Immature natural killer cell (primary cell): ENCODE measurements at regions not wholly inside any gene's neighbourhood (a gene's known extent, or its start where the extent isn't known, plus 50 kb on each side); places are given as distances from the start of the nearest gene placed in this dataset.

ENCODE experiments used
- DNase-seq, 3 donors: peaks; one replicate each; pipeline ENCODE4 v3.0.0; 2022; ENCODE audit warnings: mixed read lengths in 1 of 3
- H3K27ac Mint-ChIP-seq, 6 donors: one replicate each; pipeline ENCODE4 v1.8.0; 2020; ENCODE audit warnings: mixed read lengths in 6 of 6, mild to moderate bottlenecking in 5 of 6, inconsistent platforms in 4 of 6, moderate library complexity in 3 of 6
- H3K27me3 Mint-ChIP-seq, 3 donors: one replicate each; pipeline ENCODE4 v1.8.0; 2020 to 2021; ENCODE audit warnings: low read depth in 3 of 3, mild to moderate bottlenecking in 3 of 3, mixed read lengths in 3 of 3, moderate library complexity in 3 of 3, inconsistent platforms in 1 of 3
- H3K36me3 Mint-ChIP-seq, 3 donors: one replicate each; pipeline ENCODE4 v1.8.0; 2020; ENCODE audit warnings: mixed read lengths in 3 of 3, inconsistent platforms in 2 of 3, mild to moderate bottlenecking in 2 of 3
- H3K4me1 Mint-ChIP-seq, 2 donors: one replicate each; pipeline ENCODE4 v1.8.0; 2020; ENCODE audit warnings: inconsistent platforms in 2 of 2, mild to moderate bottlenecking in 2 of 2, mixed read lengths in 2 of 2, moderate library complexity in 1 of 2
- H3K4me3 Mint-ChIP-seq, 5 donors: one replicate each; pipeline ENCODE4 v1.8.0; 2020; ENCODE audit warnings: mild to moderate bottlenecking in 5 of 5, mixed read lengths in 5 of 5, inconsistent platforms in 3 of 5, moderate library complexity in 3 of 5
- H3K9me3 Mint-ChIP-seq, 6 donors: one replicate each; pipeline ENCODE4 v1.8.0; 2020; ENCODE audit warnings: mild to moderate bottlenecking in 6 of 6, mixed read lengths in 6 of 6, inconsistent platforms in 4 of 6, moderate library complexity in 3 of 6

- no peaks in the 10 kb centered on the region for H3K9me3 Mint-ChIP-seq
- H3K27ac Mint-ChIP-seq, result no peak overlapping the region
- peaks cover 0 to 4% (median 0%) of the 10 kb centered on the region in 3 donors for H3K27me3 Mint-ChIP-seq
- no peak for DNase-seq
- H3K36me3 Mint-ChIP-seq, result peaks cover 0 to 4% (median 0%) of the 10 kb centered on the region in 3 donors
- H3K4me3 Mint-ChIP-seq, result no peak overlapping the region
- no peaks in the 10 kb centered on the region for H3K4me1 Mint-ChIP-seq
Measured at GRCh38 chr4:10747186-10747585, 62.6 kb upstream of the CLNK start.

- no peaks in the 10 kb centered on the region for H3K4me1 Mint-ChIP-seq
- H3K27ac Mint-ChIP-seq, result no peak overlapping the region
- H3K36me3 Mint-ChIP-seq, result peaks cover 0 to 4% (median 0%) of the 10 kb centered on the region in 3 donors
- H3K9me3 Mint-ChIP-seq, result no peaks in the 10 kb centered on the region
- H3K27me3 Mint-ChIP-seq, result no peaks in the 10 kb centered on the region
- DNase-seq, result no peak
- no peak overlapping the region for H3K4me3 Mint-ChIP-seq
Measured at GRCh38 chr4:10746371-10747171, 62.0 kb upstream of the CLNK start.

GRCh38 chr4:10743357-10743756, 58.8 kb upstream of the CLNK start:
- DNase-seq, result no peak
- H3K9me3 Mint-ChIP-seq, result no peaks in the 10 kb centered on the region
- H3K27me3 Mint-ChIP-seq, result peaks cover 0 to 1% (median 0%) of the 10 kb centered on the region in 3 donors
- no peak overlapping the region for H3K27ac Mint-ChIP-seq
- no peak overlapping the region for H3K4me3 Mint-ChIP-seq
- peaks cover 0 to 4% (median 0%) of the 10 kb centered on the region in 3 donors for H3K36me3 Mint-ChIP-seq
- H3K4me1 Mint-ChIP-seq, result no peaks in the 10 kb centered on the region

GRCh38 chr4:10741961-10742699, 57.6 kb upstream of the CLNK start:
- H3K36me3 Mint-ChIP-seq, result peaks cover 0 to 4% (median 0%) of the 10 kb centered on the region in 3 donors
- no peak for DNase-seq
- no peak overlapping the region for H3K27ac Mint-ChIP-seq
- H3K4me3 Mint-ChIP-seq, result no peak overlapping the region
- peaks cover 0 to 1% (median 0%) of the 10 kb centered on the region in 3 donors for H3K27me3 Mint-ChIP-seq
- no peaks in the 10 kb centered on the region for H3K4me1 Mint-ChIP-seq
- no peaks in the 10 kb centered on the region for H3K9me3 Mint-ChIP-seq

- peaks cover 0 to 4% (median 0%) of the 10 kb centered on the region in 3 donors for H3K36me3 Mint-ChIP-seq
- H3K4me1 Mint-ChIP-seq, result no peaks in the 10 kb centered on the region
- no peak for DNase-seq
- H3K27ac Mint-ChIP-seq, result no peak overlapping the region
- no peak overlapping the region for H3K4me3 Mint-ChIP-seq
- H3K27me3 Mint-ChIP-seq, result peaks cover 0 to 4% (median 3%) of the 10 kb centered on the region in 3 donors
- no peaks in the 10 kb centered on the region for H3K9me3 Mint-ChIP-seq
Measured at GRCh38 chr4:10740891-10741620, 56.5 kb upstream of the CLNK start.

GRCh38 chr4:10740251-10740650, 55.7 kb upstream of the CLNK start:
- peaks cover 0 to 4% (median 3%) of the 10 kb centered on the region in 3 donors for H3K27me3 Mint-ChIP-seq
- no peak overlapping the region for H3K4me3 Mint-ChIP-seq
- no peak for DNase-seq
- no peaks in the 10 kb centered on the region for H3K4me1 Mint-ChIP-seq
- H3K27ac Mint-ChIP-seq, result no peak overlapping the region
- no peaks in the 10 kb centered on the region for H3K9me3 Mint-ChIP-seq
- H3K36me3 Mint-ChIP-seq, result peaks cover 0 to 2% (median 0%) of the 10 kb centered on the region in 3 donors

- no peak for DNase-seq
- Mint-ChIP-seq H3K4me1 (peaks cover 0 to 2% of the 10 kb centered on the region in 2 donors), H3K9me3 (no peaks in the 10 kb centered on the region), H3K27ac (no peak overlapping the region), H3K4me3 (no peak overlapping the region), H3K36me3 (no peaks in the 10 kb centered on the region), H3K27me3 (peaks cover 0 to 4% (median 3%) of the 10 kb centered on the region in 3 donors)
Measured at GRCh38 chr4:10738826-10739489, 54.4 kb upstream of the CLNK start.

- H3K27ac Mint-ChIP-seq, result no peak overlapping the region
Measured at GRCh38 chr4:10737337-10737736, 52.8 kb upstream of the CLNK start.

GRCh38 chr4:10736895-10737294, 52.3 kb upstream of the CLNK start:
- Mint-ChIP-seq H3K4me1 (peaks cover 18 to 23% of the 10 kb centered on the region in 2 donors), H3K27ac (no peak overlapping the region), H3K9me3 (no peaks in the 10 kb centered on the region), H3K36me3 (no peaks in the 10 kb centered on the region), H3K4me3 (no peak overlapping the region), H3K27me3 (peaks cover 0 to 4% (median 3%) of the 10 kb centered on the region in 3 donors)
- DNase-seq, result no peak

More at GRCh38 chr4:10737337-10737736, 52.8 kb upstream of the CLNK start:
- no peak overlapping the region for H3K4me3 Mint-ChIP-seq
- no peaks in the 10 kb centered on the region for H3K36me3 Mint-ChIP-seq
- H3K27me3 Mint-ChIP-seq, result peaks cover 0 to 4% (median 3%) of the 10 kb centered on the region in 3 donors
- DNase-seq, result no peak
- H3K9me3 Mint-ChIP-seq, result no peaks in the 10 kb centered on the region
- H3K4me1 Mint-ChIP-seq, result peaks cover 14 to 18% of the 10 kb centered on the region in 2 donors

- Mint-ChIP-seq H3K36me3 (no peaks in the 10 kb centered on the region), H3K27me3 (peaks cover 0 to 4% (median 3%) of the 10 kb centered on the region in 3 donors), H3K4me1 (peaks cover 18 to 29% of the 10 kb centered on the region in 2 donors), H3K9me3 (no peaks in the 10 kb centered on the region), H3K27ac (no peak overlapping the region), H3K4me3 (no peak overlapping the region)
- DNase-seq, result no peak
Measured at GRCh38 chr4:10736266-10736665, 51.7 kb upstream of the CLNK start.

GRCh38 chr4:10734697-10735096, 50.1 kb upstream of the CLNK start:
- H3K27me3 Mint-ChIP-seq, result peaks cover 0 to 4% (median 2%) of the 10 kb centered on the region in 3 donors
- no peak overlapping the region for H3K27ac Mint-ChIP-seq
- H3K4me3 Mint-ChIP-seq, result no peak overlapping the region
- H3K9me3 Mint-ChIP-seq, result no peaks in the 10 kb centered on the region
- H3K4me1 Mint-ChIP-seq, result peaks cover 18 to 31% of the 10 kb centered on the region in 2 donors
- DNase-seq, result no peak
- no peaks in the 10 kb centered on the region for H3K36me3 Mint-ChIP-seq
